ENCODE measurements at regions not wholly inside any gene's neighbourhood (a gene's known extent, or its start where the extent isn't known, plus 50 kb on each side); places are given as distances from the start of the nearest gene placed in this dataset.

- Mint-ChIP-seq H3K4me3 (no peak overlapping the region), H3K27ac (no peak overlapping the region), H3K27me3 (ENCODE audit: low read depth in 3 of 3) (peaks cover 0 to 3% (median 2%) of the 10 kb centered on the region in 3 donors), H3K4me1 (no peaks in the 10 kb centered on the region), H3K36me3 (no peaks in the 10 kb centered on the region), H3K9me3 (no peaks in the 10 kb centered on the region)
- Histone ChIP-seq H4K20me1 (ENCODE audit: insufficient read depth, low read length) (no peaks in the 10 kb centered on the region), H3K4me2 (replicated peaks; ENCODE audit: extremely low read depth, low read length, poor library complexity, severe bottlenecking) (no peak overlapping the region), H3K4me1 (ENCODE audit: control insufficient read depth in 1 of 2, insufficient read depth in 2 of 2, low read length in 2 of 2) (no peaks in the 10 kb centered on the region), H3K27ac (ENCODE audit: low read depth in 1 of 2, low read length in 2 of 2) (no peak overlapping the region), H3K36me3 (replicated peaks in 1 of 2; ENCODE audit: control insufficient read depth in 1 of 2, insufficient read depth in 2 of 2, low read length in 2 of 2) (no peaks in the 10 kb centered on the region), H3K27me3 (ENCODE audit: control insufficient read depth in 2 of 2, insufficient read depth in 2 of 2, low read length in 2 of 2) (no peaks in the 10 kb centered on the region), H3K9ac (ENCODE audit: insufficient read depth, low read length, poor library complexity, severe bottlenecking) (no peak overlapping the region), H3K79me2 (ENCODE audit: insufficient read depth, low read length) (no peaks in the 10 kb centered on the region), H2AFZ (ENCODE audit: insufficient read depth, low read depth, low read length, poor library complexity, severe bottlenecking) (no peak overlapping the region), H3K9me3 (replicated peaks in 1 of 2; ENCODE audit: control insufficient read depth in 1 of 2, insufficient read depth in 1 of 2, low read length in 2 of 2) (no peaks in the 10 kb centered on the region), H3K4me3 (replicated peaks in 1 of 3; ENCODE audit: low read depth in 2 of 3, low read length in 3 of 3) (no peak overlapping the region)
- no CpG with 5 or more reads among the region's 3 CpGs for WGBS (ENCODE audit: insufficient coverage)
- no peak for DNase-seq
- intact Hi-C loops (cut with micrococcal nuclease) = loop anchor here (5.0 to 10.0 kb wide), 2 partner anchors 666 to 1759 kb away; no protein-coding TSS in a partner anchor
- no peak for TF ChIP-seq CTCF (IDR thresholded peaks at IDR 0.05)
These were observed 120.5 kb downstream of the KBTBD8 start for GRCh38 chr3:67118635-67119034.

- intact Hi-C loops (cut with micrococcal nuclease) = no loop called here
- H3K4me3 ChIP-seq (replicated peaks in 1 of 3; ENCODE audit: low read depth in 2 of 3, low read length in 3 of 3) = no peak overlapping the region
- H3K4me1 Mint-ChIP-seq = no peaks in the 10 kb centered on the region
- no peaks in the 10 kb centered on the region for H3K79me2 ChIP-seq (ENCODE audit: insufficient read depth, low read length)
- no peaks in the 10 kb centered on the region for H3K36me3 ChIP-seq (replicated peaks in 1 of 2; ENCODE audit: control insufficient read depth in 1 of 2, insufficient read depth in 2 of 2, low read length in 2 of 2)
- WGBS (ENCODE audit: insufficient coverage) = 83% methylated on average over 4 of the region's 5 CpGs
- H3K4me3 Mint-ChIP-seq = no peak overlapping the region
- no peak overlapping the region for H3K4me2 ChIP-seq (replicated peaks; ENCODE audit: extremely low read depth, low read length, poor library complexity, severe bottlenecking)
- H4K20me1 ChIP-seq (ENCODE audit: insufficient read depth, low read length) = no peaks in the 10 kb centered on the region
- no peak for TF ChIP-seq CTCF (IDR thresholded peaks at IDR 0.05)
- peaks cover 0 to under 1% (median 0%) of the 10 kb centered on the region in 3 donors for H3K27me3 Mint-ChIP-seq (ENCODE audit: low read depth in 3 of 3)
- H3K27ac ChIP-seq (ENCODE audit: low read depth in 1 of 2, low read length in 2 of 2) = no peak overlapping the region
- no peaks in the 10 kb centered on the region for H3K4me1 ChIP-seq (ENCODE audit: control insufficient read depth in 1 of 2, insufficient read depth in 2 of 2, low read length in 2 of 2)
- H2AFZ ChIP-seq (ENCODE audit: insufficient read depth, low read depth, low read length, poor library complexity, severe bottlenecking) = no peak overlapping the region
- H3K36me3 Mint-ChIP-seq = no peaks in the 10 kb centered on the region
- no peak overlapping the region for H3K9ac ChIP-seq (ENCODE audit: insufficient read depth, low read length, poor library complexity, severe bottlenecking)
- H3K9me3 ChIP-seq (replicated peaks in 1 of 2; ENCODE audit: control insufficient read depth in 1 of 2, insufficient read depth in 1 of 2, low read length in 2 of 2) = peaks cover 0 to 3% of the 10 kb centered on the region in 2 donors
- H3K27ac Mint-ChIP-seq = no peak overlapping the region
- peaks cover 0 to 8% (median 2%) of the 10 kb centered on the region in 7 donors for H3K9me3 Mint-ChIP-seq
- no peak for DNase-seq
- H3K27me3 ChIP-seq (ENCODE audit: control insufficient read depth in 2 of 2, insufficient read depth in 2 of 2, low read length in 2 of 2) = no peaks in the 10 kb centered on the region
These were observed 125.8 kb downstream of the KBTBD8 start for GRCh38 chr3:67123914-67124313.

Measured in CD14-positive monocyte (primary cell).